ENCODE measurements at regions not wholly inside any gene's neighbourhood (a gene's known extent, or its start where the extent isn't known, plus 50 kb on each side); places are given as distances from the start of the nearest gene placed in this dataset.

DNA sequence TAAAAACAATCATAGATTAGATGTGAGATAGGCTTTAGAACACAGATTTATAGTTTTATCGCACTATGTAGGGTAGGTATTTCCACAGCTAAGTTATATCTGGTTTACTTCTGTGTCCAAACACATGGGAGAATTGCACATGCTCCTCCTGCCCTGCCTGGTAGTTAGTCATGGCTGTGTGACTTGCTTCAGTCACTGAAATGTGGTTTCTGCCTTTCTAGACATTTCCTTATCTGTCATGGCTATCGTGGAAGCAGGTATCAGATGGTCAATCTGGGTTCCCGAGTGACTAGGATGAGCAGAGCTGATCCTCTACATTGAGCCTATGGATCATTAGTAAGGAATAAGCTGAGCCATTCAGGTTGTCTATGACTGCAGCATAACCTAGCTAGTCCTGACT is 117.8 kb upstream of the GMDS start:
- Histone ChIP-seq H3K4me3 (no peak overlapping the region), H3K27ac (ENCODE audit: low read depth in 1 of 2, low read length in 1 of 2) (no peak overlapping the region), H3K27me3 (ENCODE audit: control insufficient read depth in 3 of 3, insufficient read depth in 3 of 3, low read length in 2 of 3) (no peaks in the 10 kb centered on the region), H3K36me3 (ENCODE audit: control insufficient read depth in 4 of 4, insufficient read depth in 4 of 4, low read length in 4 of 4) (peaks cover 0 to 3% (median 0%) of the 10 kb centered on the region in 4 donors), H3K4me1 (ENCODE audit: control insufficient read depth in 5 of 5, insufficient read depth in 5 of 5, low read length in 5 of 5) (peaks cover 0 to 3% (median 0%) of the 10 kb centered on the region in 5 donors), H3K9ac (ENCODE audit: insufficient read depth in 1 of 2, low read length in 2 of 2) (no peak overlapping the region), H3K9me3 (ENCODE audit: control insufficient read depth in 4 of 4, insufficient read depth in 3 of 4, low read length in 3 of 4) (no peaks in the 10 kb centered on the region)
- WGBS, 2 donors: 40 to 44% methylated on average over 3 of the region's 3 CpGs
- DNase-seq (no peak), ATAC-seq (ENCODE audit: insufficient read depth, low FRiP score) (no peak)
- TF ChIP-seq, protein P1, sequence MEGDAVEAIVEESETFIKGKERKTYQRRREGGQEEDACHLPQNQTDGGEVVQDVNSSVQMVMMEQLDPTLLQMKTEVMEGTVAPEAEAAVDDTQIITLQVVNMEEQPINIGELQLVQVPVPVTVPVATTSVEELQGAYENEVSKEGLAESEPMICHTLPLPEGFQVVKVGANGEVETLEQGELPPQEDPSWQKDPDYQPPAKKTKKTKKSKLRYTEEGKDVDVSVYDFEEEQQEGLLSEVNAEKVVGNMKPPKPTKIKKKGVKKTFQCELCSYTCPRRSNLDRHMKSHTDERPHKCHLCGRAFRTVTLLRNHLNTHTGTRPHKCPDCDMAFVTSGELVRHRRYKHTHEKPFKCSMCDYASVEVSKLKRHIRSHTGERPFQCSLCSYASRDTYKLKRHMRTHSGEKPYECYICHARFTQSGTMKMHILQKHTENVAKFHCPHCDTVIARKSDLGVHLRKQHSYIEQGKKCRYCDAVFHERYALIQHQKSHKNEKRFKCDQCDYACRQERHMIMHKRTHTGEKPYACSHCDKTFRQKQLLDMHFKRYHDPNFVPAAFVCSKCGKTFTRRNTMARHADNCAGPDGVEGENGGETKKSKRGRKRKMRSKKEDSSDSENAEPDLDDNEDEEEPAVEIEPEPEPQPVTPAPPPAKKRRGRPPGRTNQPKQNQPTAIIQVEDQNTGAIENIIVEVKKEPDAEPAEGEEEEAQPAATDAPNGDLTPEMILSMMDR (IDR thresholded peaks at IDR 0.05; ENCODE audit: control extremely low read depth, extremely low read depth): no peak

- H3K36me3 ChIP-seq (ENCODE audit: control insufficient read depth in 4 of 4, insufficient read depth in 4 of 4, low read length in 4 of 4): peaks cover 0 to 3% (median 0%) of the 10 kb centered on the region in 4 donors
- no peaks in the 10 kb centered on the region for H3K9me3 ChIP-seq (ENCODE audit: control insufficient read depth in 4 of 4, insufficient read depth in 3 of 4, low read length in 3 of 4)
- ATAC-seq (ENCODE audit: insufficient read depth, low FRiP score) (no peak), DNase-seq (no peak)
- TF ChIP-seq, protein P1 (IDR thresholded peaks at IDR 0.05; ENCODE audit: control extremely low read depth, extremely low read depth): no peak
- peaks cover 0 to 3% (median 0%) of the 10 kb centered on the region in 5 donors for H3K4me1 ChIP-seq (ENCODE audit: control insufficient read depth in 5 of 5, insufficient read depth in 5 of 5, low read length in 5 of 5)
- no peak overlapping the region for H3K27ac ChIP-seq (ENCODE audit: low read depth in 1 of 2, low read length in 1 of 2)
- H3K9ac ChIP-seq (ENCODE audit: insufficient read depth in 1 of 2, low read length in 2 of 2): no peak overlapping the region
- 93 to 95% methylated on average over 5 of the region's 5 CpGs for WGBS, 2 donors
- no peaks in the 10 kb centered on the region for H3K27me3 ChIP-seq (ENCODE audit: control insufficient read depth in 3 of 3, insufficient read depth in 3 of 3, low read length in 2 of 3)
- H3K4me3 ChIP-seq: no peak overlapping the region
Observed at GRCh38 chr6:2361195-2361594, 115.8 kb upstream of the GMDS start.

GRCh38 chr6:2360716-2361115 is 115.3 kb upstream of the GMDS start:
- no peak for DNase-seq
- TF ChIP-seq, protein P1 (IDR thresholded peaks at IDR 0.05; ENCODE audit: control extremely low read depth, extremely low read depth): no peak
- H3K9ac ChIP-seq (ENCODE audit: insufficient read depth in 1 of 2, low read length in 2 of 2): no peak overlapping the region
- no peaks in the 10 kb centered on the region for H3K27me3 ChIP-seq (ENCODE audit: control insufficient read depth in 3 of 3, insufficient read depth in 3 of 3, low read length in 2 of 3)
- no peak for ATAC-seq (ENCODE audit: insufficient read depth, low FRiP score)
- no peaks in the 10 kb centered on the region for H3K9me3 ChIP-seq (ENCODE audit: control insufficient read depth in 4 of 4, insufficient read depth in 3 of 4, low read length in 3 of 4)
- peaks cover 0 to 3% (median 0%) of the 10 kb centered on the region in 5 donors for H3K4me1 ChIP-seq (ENCODE audit: control insufficient read depth in 5 of 5, insufficient read depth in 5 of 5, low read length in 5 of 5)
- no peak overlapping the region for H3K4me3 ChIP-seq
- H3K27ac ChIP-seq (ENCODE audit: low read depth in 1 of 2, low read length in 1 of 2): no peak overlapping the region
- WGBS, 2 donors: 90 to 99% methylated on average over 5 of the region's 5 CpGs
- peaks cover 0 to 3% (median 0%) of the 10 kb centered on the region in 4 donors for H3K36me3 ChIP-seq (ENCODE audit: control insufficient read depth in 4 of 4, insufficient read depth in 4 of 4, low read length in 4 of 4)

- no peak overlapping the region for H3K9ac ChIP-seq (ENCODE audit: insufficient read depth in 1 of 2, low read length in 2 of 2)
- no peak for ATAC-seq (ENCODE audit: insufficient read depth, low FRiP score)
- no peak for DNase-seq
- peaks cover 0 to 3% (median 0%) of the 10 kb centered on the region in 4 donors for H3K36me3 ChIP-seq (ENCODE audit: control insufficient read depth in 4 of 4, insufficient read depth in 4 of 4, low read length in 4 of 4)
- no peaks in the 10 kb centered on the region for H3K27me3 ChIP-seq (ENCODE audit: control insufficient read depth in 3 of 3, insufficient read depth in 3 of 3, low read length in 2 of 3)
- 68 to 78% methylated on average over 5 of the region's 5 CpGs for WGBS, 2 donors
- peaks cover 0 to 3% (median 0%) of the 10 kb centered on the region in 5 donors for H3K4me1 ChIP-seq (ENCODE audit: control insufficient read depth in 5 of 5, insufficient read depth in 5 of 5, low read length in 5 of 5)
- no peak overlapping the region for H3K27ac ChIP-seq (ENCODE audit: low read depth in 1 of 2, low read length in 1 of 2)
- no peaks in the 10 kb centered on the region for H3K9me3 ChIP-seq (ENCODE audit: control insufficient read depth in 4 of 4, insufficient read depth in 3 of 4, low read length in 3 of 4)
- TF ChIP-seq, protein P1 (IDR thresholded peaks at IDR 0.05; ENCODE audit: control extremely low read depth, extremely low read depth): no peak
- H3K4me3 ChIP-seq: no peak overlapping the region
Observed at GRCh38 chr6:2360126-2360525, 114.7 kb upstream of the GMDS start.

All from lung (tissue), 11 donors.